Body of pancreas (tissue), 4 donors: ENCODE measurements at regions not wholly inside any gene's neighbourhood (a gene's known extent, or its start where the extent isn't known, plus 50 kb on each side); places are given as distances from the start of the nearest gene placed in this dataset.

ENCODE experiments used
- CTCF ChIP-seq, 7 experiments: fragments of 450-650 bp in 4 of 7; fragments of 200-600 bp in 3 of 7; sonication (generic) in 3 of 7; IDR thresholded peaks; one replicate each; pipeline ENCODE4 v1.5.1; 2016 to 2019; ENCODE audit warnings: antibody characterized with exemption in 7 of 7
- POLR2A ChIP-seq, 3 donors: fragments of 450-650 bp; IDR thresholded peaks; one replicate each; pipeline ENCODE4 v1.6.1; 2016; ENCODE audit warnings: antibody characterized with exemption in 3 of 3, mild to moderate bottlenecking in 2 of 3

- no peak for TF ChIP-seq CTCF (IDR thresholded peaks at IDR 0.05)
- no peak for TF ChIP-seq POLR2A (IDR thresholded peaks at IDR 0.05)
Measured at GRCh38 chr5:124079062-124079461, 567.1 kb downstream of the CSNK1G3 start.
